Keratinocyte (primary cell): ENCODE measurements at regions not wholly inside any gene's neighbourhood (a gene's known extent, or its start where the extent isn't known, plus 50 kb on each side); places are given as distances from the start of the nearest gene placed in this dataset.

Source experiments
- DNase-seq: peaks from one replicate; pipeline ENCODE4 v3.0.0-alpha.2; 2011; ENCODE audit warnings: low read depth, missing footprints, low spot score
- FAIRE-seq: peaks from 2 replicates; lab custom pipeline; 2011; peaks lifted over from hg19 to GRCh38; lab: Jason Lieb, UNC
- H2AFZ ChIP-seq: 2 replicates; pipeline ENCODE4 v1.6.0; 2012; ENCODE audit warnings: low read length, control low read depth, inconsistent platforms; ENCODE audit not compliant: control insufficient read depth
- H3K27ac ChIP-seq: 2 replicates; pipeline ENCODE4 v1.5.1; 2011; ENCODE audit warnings: low read length; ENCODE audit not compliant: control insufficient read depth, insufficient read depth
- H3K27me3 ChIP-seq: 3 replicates; pipeline ENCODE4 v1.6.0; 2011; ENCODE audit warnings: low read length; ENCODE audit not compliant: control insufficient read depth, insufficient read depth; ENCODE audit errors: extremely low read depth
- H3K36me3 ChIP-seq, 2 experiments: 2 replicates in 1 of 2; 3 replicates in 1 of 2; pipeline ENCODE4 v1.5.1; 2011; ENCODE audit warnings: low read length in 2 of 2, mild to moderate bottlenecking in 1 of 2; ENCODE audit not compliant: control insufficient read depth in 2 of 2, insufficient read depth in 2 of 2; ENCODE audit errors: extremely low read depth in 1 of 2
- H3K4me1 ChIP-seq: 3 replicates; pipeline ENCODE4 v1.5.1; 2011; ENCODE audit warnings: low read length; ENCODE audit not compliant: control insufficient read depth, insufficient read depth; ENCODE audit errors: extremely low read depth
- H3K4me2 ChIP-seq: 3 replicates; pipeline ENCODE4 v1.6.0; 2011; ENCODE audit warnings: low read depth, low read length; ENCODE audit not compliant: control insufficient read depth, insufficient read depth; ENCODE audit errors: extremely low read depth
- H3K4me3 ChIP-seq, 3 experiments: fragments of 200-600 bp in 1 of 3; sonication (generic) in 1 of 3; 2 replicates in 2 of 3; 3 replicates in 1 of 3; pipeline ENCODE4 v1.5.1; 2011 to 2016; ENCODE audit warnings: low read length in 3 of 3, mild to moderate bottlenecking in 3 of 3, control low read depth in 2 of 3, inconsistent platforms in 1 of 3, low read depth in 1 of 3, mixed read lengths in 1 of 3, mixed run types in 1 of 3, moderate library complexity in 1 of 3; ENCODE audit not compliant: control insufficient read depth in 2 of 3, insufficient read depth in 2 of 3; ENCODE audit errors: extremely low read depth in 1 of 3
- H3K79me2 ChIP-seq: 2 replicates; pipeline ENCODE4 v1.6.0; 2012; ENCODE audit warnings: low read length; ENCODE audit not compliant: control insufficient read depth, insufficient read depth
- H3K9ac ChIP-seq: 3 replicates; pipeline ENCODE4 v1.6.0; 2011; ENCODE audit warnings: low read length; ENCODE audit not compliant: control insufficient read depth, insufficient read depth; ENCODE audit errors: extremely low read depth
- H3K9me1 ChIP-seq: 3 replicates; pipeline ENCODE4 v1.6.0; 2011; ENCODE audit warnings: low read length; ENCODE audit not compliant: control insufficient read depth, insufficient read depth; ENCODE audit errors: extremely low read depth
- H3K9me3 ChIP-seq: 2 replicates; pipeline ENCODE4 v1.5.1; 2012; ENCODE audit warnings: low read depth, low read length; ENCODE audit not compliant: control insufficient read depth
- H4K20me1 ChIP-seq: 3 replicates; pipeline ENCODE4 v1.6.0; 2011; ENCODE audit warnings: low read length; ENCODE audit not compliant: control insufficient read depth, insufficient read depth; ENCODE audit errors: extremely low read depth
- EZH2 ChIP-seq: IDR thresholded peaks from one replicate; pipeline ENCODE4 v1.6.1; 2012; ENCODE audit warnings: inconsistent platforms, mild to moderate bottlenecking, low read length, moderate library complexity
- dilution Hi-C: fragments of 300-500 bp; cut with MboI; formaldehyde crosslinking; loops from one replicate; pipeline ENCODE4 v1.7.0; 2020; ENCODE audit warnings: low sequenced_read_pairs; ENCODE audit not compliant: extremely low pct_ligation_motif_present
- TF ChIP-seq, protein P1 (sequence below), 3 experiments: IDR thresholded peaks in 1 of 3; conservative IDR thresholded peaks in 1 of 3; optimal IDR thresholded peaks in 1 of 3; 2 replicates in 2 of 3; 3 replicates in 1 of 3; pipeline versions ENCODE3 to v1.5.1; 2011; ENCODE audit warnings: low read length in 3 of 3, mild to moderate bottlenecking in 3 of 3, moderate library complexity in 2 of 3, control low read depth in 1 of 3, inconsistent platforms in 1 of 3; ENCODE audit not compliant: insufficient read depth in 2 of 3; ENCODE audit errors: extremely low read depth in 1 of 3

GRCh38 chr5:24816206-24816605, 171.4 kb upstream of the CDH10 start:
- no peak overlapping the region for H3K4me3 ChIP-seq
- no peaks in the 10 kb centered on the region for H3K79me2 ChIP-seq
- no peak overlapping the region for H3K27ac ChIP-seq
- dilution Hi-C loops, result no loop called here
- DNase-seq (no peak), FAIRE-seq (no peak)
- no peaks in the 10 kb centered on the region for H4K20me1 ChIP-seq
- H3K27me3 ChIP-seq, result no peaks in the 10 kb centered on the region
- no peak overlapping the region for H2AFZ ChIP-seq
- H3K4me1 ChIP-seq, result no peaks in the 10 kb centered on the region
- no peak overlapping the region for H3K4me2 ChIP-seq
- H3K9ac ChIP-seq, result no peak overlapping the region
- no peaks in the 10 kb centered on the region for H3K36me3 ChIP-seq
- no peaks in the 10 kb centered on the region for H3K9me1 ChIP-seq
- TF ChIP-seq, protein P1, sequence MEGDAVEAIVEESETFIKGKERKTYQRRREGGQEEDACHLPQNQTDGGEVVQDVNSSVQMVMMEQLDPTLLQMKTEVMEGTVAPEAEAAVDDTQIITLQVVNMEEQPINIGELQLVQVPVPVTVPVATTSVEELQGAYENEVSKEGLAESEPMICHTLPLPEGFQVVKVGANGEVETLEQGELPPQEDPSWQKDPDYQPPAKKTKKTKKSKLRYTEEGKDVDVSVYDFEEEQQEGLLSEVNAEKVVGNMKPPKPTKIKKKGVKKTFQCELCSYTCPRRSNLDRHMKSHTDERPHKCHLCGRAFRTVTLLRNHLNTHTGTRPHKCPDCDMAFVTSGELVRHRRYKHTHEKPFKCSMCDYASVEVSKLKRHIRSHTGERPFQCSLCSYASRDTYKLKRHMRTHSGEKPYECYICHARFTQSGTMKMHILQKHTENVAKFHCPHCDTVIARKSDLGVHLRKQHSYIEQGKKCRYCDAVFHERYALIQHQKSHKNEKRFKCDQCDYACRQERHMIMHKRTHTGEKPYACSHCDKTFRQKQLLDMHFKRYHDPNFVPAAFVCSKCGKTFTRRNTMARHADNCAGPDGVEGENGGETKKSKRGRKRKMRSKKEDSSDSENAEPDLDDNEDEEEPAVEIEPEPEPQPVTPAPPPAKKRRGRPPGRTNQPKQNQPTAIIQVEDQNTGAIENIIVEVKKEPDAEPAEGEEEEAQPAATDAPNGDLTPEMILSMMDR (optimal IDR thresholded peaks at IDR 0.05 in 1 of 3, IDR thresholded peaks at IDR 0.05 in 1 of 3, conservative IDR thresholded peaks at IDR 0.05 in 1 of 3; ENCODE audit: extremely low read depth in 1 of 3, insufficient read depth in 2 of 3, low read length in 3 of 3), result no peak
- TF ChIP-seq EZH2, result no peak
- H3K9me3 ChIP-seq, result no peaks in the 10 kb centered on the region

GRCh38 chr5:24805230-24805629, 160.5 kb upstream of the CDH10 start:
- FAIRE-seq (no peak), DNase-seq (no peak)
- TF ChIP-seq, protein P1 (optimal IDR thresholded peaks at IDR 0.05 in 1 of 3, IDR thresholded peaks at IDR 0.05 in 1 of 3, conservative IDR thresholded peaks at IDR 0.05 in 1 of 3; ENCODE audit: extremely low read depth in 1 of 3, insufficient read depth in 2 of 3, low read length in 3 of 3), result no peak
- no peak for TF ChIP-seq EZH2
- dilution Hi-C loops, result no loop called here
- no peak overlapping the region for H3K9ac ChIP-seq
- no peak overlapping the region for H2AFZ ChIP-seq
- no peaks in the 10 kb centered on the region for H3K36me3 ChIP-seq
- no peaks in the 10 kb centered on the region for H3K9me1 ChIP-seq
- no peaks in the 10 kb centered on the region for H3K79me2 ChIP-seq
- H3K27ac ChIP-seq, result no peak overlapping the region
- no peaks in the 10 kb centered on the region for H3K27me3 ChIP-seq
- no peaks in the 10 kb centered on the region for H4K20me1 ChIP-seq
- peaks cover 7% of the 10 kb centered on the region for H3K4me1 ChIP-seq
- H3K9me3 ChIP-seq, result no peaks in the 10 kb centered on the region
- no peak overlapping the region for H3K4me3 ChIP-seq
- no peak overlapping the region for H3K4me2 ChIP-seq
